ENCODE measurements at regions not wholly inside any gene's neighbourhood (a gene's known extent, or its start where the extent isn't known, plus 50 kb on each side); places are given as distances from the start of the nearest gene placed in this dataset.

DNA sequence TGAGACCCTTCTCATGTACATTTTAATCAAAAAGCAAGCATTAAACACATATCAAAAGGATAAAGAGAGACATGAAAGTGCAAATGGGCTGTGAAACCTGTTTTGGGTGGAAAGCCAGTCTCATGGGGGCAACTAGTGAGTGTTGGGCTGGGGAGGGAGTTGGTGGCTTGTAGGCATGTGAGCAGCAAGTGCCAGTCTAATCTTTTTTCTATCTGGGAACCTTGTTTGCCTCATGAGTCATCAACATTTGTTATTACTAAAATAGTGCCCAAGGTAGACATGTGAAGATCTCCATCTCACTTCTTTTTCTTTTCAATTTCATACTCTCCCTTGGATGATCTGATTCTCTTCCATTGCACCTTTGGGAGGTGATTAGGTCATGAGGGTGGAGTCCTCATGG is 613.9 kb upstream of the GYPC start:
- TF ChIP-seq, protein P1, sequence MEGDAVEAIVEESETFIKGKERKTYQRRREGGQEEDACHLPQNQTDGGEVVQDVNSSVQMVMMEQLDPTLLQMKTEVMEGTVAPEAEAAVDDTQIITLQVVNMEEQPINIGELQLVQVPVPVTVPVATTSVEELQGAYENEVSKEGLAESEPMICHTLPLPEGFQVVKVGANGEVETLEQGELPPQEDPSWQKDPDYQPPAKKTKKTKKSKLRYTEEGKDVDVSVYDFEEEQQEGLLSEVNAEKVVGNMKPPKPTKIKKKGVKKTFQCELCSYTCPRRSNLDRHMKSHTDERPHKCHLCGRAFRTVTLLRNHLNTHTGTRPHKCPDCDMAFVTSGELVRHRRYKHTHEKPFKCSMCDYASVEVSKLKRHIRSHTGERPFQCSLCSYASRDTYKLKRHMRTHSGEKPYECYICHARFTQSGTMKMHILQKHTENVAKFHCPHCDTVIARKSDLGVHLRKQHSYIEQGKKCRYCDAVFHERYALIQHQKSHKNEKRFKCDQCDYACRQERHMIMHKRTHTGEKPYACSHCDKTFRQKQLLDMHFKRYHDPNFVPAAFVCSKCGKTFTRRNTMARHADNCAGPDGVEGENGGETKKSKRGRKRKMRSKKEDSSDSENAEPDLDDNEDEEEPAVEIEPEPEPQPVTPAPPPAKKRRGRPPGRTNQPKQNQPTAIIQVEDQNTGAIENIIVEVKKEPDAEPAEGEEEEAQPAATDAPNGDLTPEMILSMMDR (IDR thresholded peaks at IDR 0.05): no peak
- TF ChIP-seq POLR2AphosphoS5 (IDR thresholded peaks at IDR 0.05) (no peak), POLR2A (IDR thresholded peaks at IDR 0.05) (no peak)
